Stomach (tissue), 8 donors: ENCODE measurements at regions not wholly inside any gene's neighbourhood (a gene's known extent, or its start where the extent isn't known, plus 50 kb on each side); places are given as distances from the start of the nearest gene placed in this dataset.

Source experiments
- DNase-seq, 2 donors: peaks; one replicate each; pipeline versions ENCODE4 v3.0.0 to v3.0.0-alpha.2; 2013 to 2019
- H3K27ac ChIP-seq, 5 donors: fragments of 200-600 bp in 4 of 5; sonication (generic) in 4 of 5; one replicate each; pipeline ENCODE4 v1.5.1; 2013 to 2019; ENCODE audit warnings: mild to moderate bottlenecking in 1 of 5, moderate library complexity in 1 of 5
- H3K27me3 ChIP-seq, 3 donors: fragments of 200-600 bp; sonication (generic); one replicate each; pipeline ENCODE4 v1.5.1; 2017 to 2019; ENCODE audit warnings: mixed run types in 1 of 3
- H3K36me3 ChIP-seq, 4 donors: fragments of 200-600 bp; sonication (generic); 1 replicate in 3 of 4; 2 replicates in 1 of 4; pipeline ENCODE4 v1.5.1; 2016 to 2019
- H3K4me1 ChIP-seq, 4 donors: fragments of 200-600 bp; sonication (generic); one replicate each; pipeline ENCODE4 v1.5.1; 2016 to 2019
- H3K4me3 ChIP-seq, 4 donors: fragments of 200-600 bp; sonication (generic) in 3 of 4; one replicate each; pipeline ENCODE4 v1.5.1; 2016 to 2019; ENCODE audit warnings: mild to moderate bottlenecking in 1 of 4
- H3K9me3 ChIP-seq, 4 donors: fragments of 200-600 bp; sonication (generic); one replicate each; pipeline ENCODE4 v1.5.1; 2016 to 2019
- CTCF ChIP-seq, 7 experiments: fragments of 450-650 bp in 4 of 7; fragments of 200-600 bp in 3 of 7; sonication (generic) in 3 of 7; IDR thresholded peaks; one replicate each; pipeline ENCODE4 v1.5.1; 2016 to 2019; ENCODE audit warnings: antibody characterized with exemption in 7 of 7, control low read depth in 2 of 7, mild to moderate bottlenecking in 1 of 7
- EP300 ChIP-seq: sonication (generic); formaldehyde crosslinking; IDR thresholded peaks from one replicate; pipeline ENCODE4 v1.6.1; 2017; ENCODE audit warnings: antibody characterized with exemption
- POLR2A ChIP-seq, 4 donors: fragments of 450-650 bp; IDR thresholded peaks; one replicate each; pipeline ENCODE4 v1.6.1; 2016; ENCODE audit warnings: antibody characterized with exemption in 4 of 4, control low read depth in 2 of 4, mild to moderate bottlenecking in 1 of 4, moderate library complexity in 1 of 4
- POLR2AphosphoS5 ChIP-seq, 3 donors: sonication (generic); formaldehyde crosslinking; IDR thresholded peaks; one replicate each; pipeline ENCODE4 v1.6.1; 2016; ENCODE audit warnings: antibody characterized with exemption in 3 of 3
- WGBS, 5 donors: extraction: QIAGEN DNeasy Blood & Tissue Kit in 3 of 5; methylation state at CpG; one replicate each; pipeline versions ENCODE4 v1.1.5 to v1.1.7; 2013 to 2018; 5-methylcytosine and 5-hydroxymethylcytosine counted together
- intact Hi-C: fragments of 100-400 bp; cut with DNase I; formaldehyde crosslinking; loops from one replicate; pipeline ENCODE4 v1.15.1; 2023; ENCODE audit warnings: low total_unique reads
- donor health status: healthy with polysubstance abuse.
- donor health status: Bipolar disorder and iron deficiency.
- donor health status: healthy.

- 89 to 93% (median 91%) methylated on average over 4 of the region's 4 CpGs for WGBS, 5 donors
- intact Hi-C loops: no loop called here
- no peak for TF ChIP-seq POLR2AphosphoS5 (IDR thresholded peaks at IDR 0.05)
- Histone ChIP-seq H3K4me1 (no peaks in the 10 kb centered on the region), H3K27me3 (no peaks in the 10 kb centered on the region), H3K36me3 (no peaks in the 10 kb centered on the region), H3K4me3 (no peak overlapping the region), H3K9me3 (no peaks in the 10 kb centered on the region), H3K27ac (no peak overlapping the region)
- DNase-seq: no peak
These were observed 328.8 kb upstream of the MANEA start for GRCh38 chr6:95248499-95248898.

- intact Hi-C loops: no loop called here
- H3K4me3 ChIP-seq: no peak overlapping the region
- no peaks in the 10 kb centered on the region for H3K36me3 ChIP-seq
- no peaks in the 10 kb centered on the region for H3K27me3 ChIP-seq
- H3K9me3 ChIP-seq: no peaks in the 10 kb centered on the region
- no peak for DNase-seq
- H3K4me1 ChIP-seq: no peaks in the 10 kb centered on the region
- no peak overlapping the region for H3K27ac ChIP-seq
- no peak for TF ChIP-seq POLR2AphosphoS5 (IDR thresholded peaks at IDR 0.05)
- no peak for TF ChIP-seq POLR2A (IDR thresholded peaks at IDR 0.05)
- no peak for TF ChIP-seq EP300
- TF ChIP-seq CTCF (IDR thresholded peaks at IDR 0.05): no peak
These were observed 328.2 kb upstream of the MANEA start for GRCh38 chr6:95249175-95249574.

GRCh38 chr6:95249661-95250060 is 327.7 kb upstream of the MANEA start:
- Histone ChIP-seq H3K27ac (no peak overlapping the region), H3K4me3 (no peak overlapping the region), H3K9me3 (no peaks in the 10 kb centered on the region), H3K4me1 (no peaks in the 10 kb centered on the region), H3K36me3 (no peaks in the 10 kb centered on the region), H3K27me3 (no peaks in the 10 kb centered on the region)
- intact Hi-C loops: no loop called here
- DNase-seq: no peak
- TF ChIP-seq CTCF (IDR thresholded peaks at IDR 0.05) (no peak), POLR2A (IDR thresholded peaks at IDR 0.05) (no peak), EP300 (no peak), POLR2AphosphoS5 (IDR thresholded peaks at IDR 0.05) (no peak)
- WGBS, 5 donors: 30 to 40% (median 36%) methylated on average over 2 of the region's 2 CpGs

GRCh38 chr6:95263840-95264239 is 313.5 kb upstream of the MANEA start:
- TF ChIP-seq POLR2AphosphoS5 (IDR thresholded peaks at IDR 0.05) (no peak), POLR2A (IDR thresholded peaks at IDR 0.05) (no peak), CTCF (IDR thresholded peaks at IDR 0.05) (no peak), EP300 (no peak)
- WGBS, 5 donors: 0 to 87% (median 0%) methylated on average over 1 of the region's 1 CpG
- H3K4me1 ChIP-seq: no peaks in the 10 kb centered on the region
- intact Hi-C loops: no loop called here
- no peak for DNase-seq
- H3K36me3 ChIP-seq: no peaks in the 10 kb centered on the region
- H3K27ac ChIP-seq: no peak overlapping the region
- H3K9me3 ChIP-seq: peaks cover 0 to 11% (median 3%) of the 10 kb centered on the region in 4 donors
- no peaks in the 10 kb centered on the region for H3K27me3 ChIP-seq
- no peak overlapping the region for H3K4me3 ChIP-seq

GRCh38 chr6:95266537-95267258 is 310.6 kb upstream of the MANEA start:
- intact Hi-C loops: no loop called here
- WGBS, 5 donors: 45 to 61% (median 59%) methylated on average over 4 of the region's 4 CpGs

More at GRCh38 chr6:95266537-95267258, 310.6 kb upstream of the MANEA start:
- Histone ChIP-seq H3K27ac (no peak overlapping the region), H3K4me3 (no peak overlapping the region), H3K4me1 (no peaks in the 10 kb centered on the region), H3K9me3 (peaks cover 0 to 11% (median 3%) of the 10 kb centered on the region in 4 donors), H3K27me3 (no peaks in the 10 kb centered on the region), H3K36me3 (no peaks in the 10 kb centered on the region)
- TF ChIP-seq POLR2A (IDR thresholded peaks at IDR 0.05) (no peak), EP300 (no peak), CTCF (IDR thresholded peaks at IDR 0.05) (no peak), POLR2AphosphoS5 (IDR thresholded peaks at IDR 0.05) (no peak)
- DNase-seq: no peak
